Activated naive CD4-positive, alpha-beta T cell treated with anti-CD3 and anti-CD28 coated beads, Interleukin-2, amount 50 U/mL, for 72 hours (primary cell): ENCODE measurements at regions not wholly inside any gene's neighbourhood (a gene's known extent, or its start where the extent isn't known, plus 50 kb on each side); places are given as distances from the start of the nearest gene placed in this dataset.

ENCODE experiments used
- ATAC-seq, 2 donors: fragments of 150-1000 bp; cut with Tn5 transposase; 2 replicates each; pipeline ENCODE4 v1.10.0; 2021; ENCODE audit warnings: mild to moderate bottlenecking in 2 of 2, moderate library complexity in 2 of 2
- DNase-seq, 2 donors: peaks; one replicate each; pipeline ENCODE4 v3.0.0; 2021 to 2022; ENCODE audit warnings: low spot score in 2 of 2
- H3K27ac Mint-ChIP-seq, 2 donors: one replicate each; pipeline ENCODE4 v1.8.0; 2022; ENCODE audit warnings: mild to moderate bottlenecking in 2 of 2, mixed read lengths in 2 of 2
- H3K36me3 Mint-ChIP-seq, 2 donors: one replicate each; pipeline ENCODE4 v1.8.0; 2022; ENCODE audit warnings: mixed read lengths in 2 of 2
- H3K9me3 Mint-ChIP-seq, 2 donors: one replicate each; pipeline ENCODE4 v1.8.0; 2022; ENCODE audit warnings: mixed read lengths in 2 of 2

DNA sequence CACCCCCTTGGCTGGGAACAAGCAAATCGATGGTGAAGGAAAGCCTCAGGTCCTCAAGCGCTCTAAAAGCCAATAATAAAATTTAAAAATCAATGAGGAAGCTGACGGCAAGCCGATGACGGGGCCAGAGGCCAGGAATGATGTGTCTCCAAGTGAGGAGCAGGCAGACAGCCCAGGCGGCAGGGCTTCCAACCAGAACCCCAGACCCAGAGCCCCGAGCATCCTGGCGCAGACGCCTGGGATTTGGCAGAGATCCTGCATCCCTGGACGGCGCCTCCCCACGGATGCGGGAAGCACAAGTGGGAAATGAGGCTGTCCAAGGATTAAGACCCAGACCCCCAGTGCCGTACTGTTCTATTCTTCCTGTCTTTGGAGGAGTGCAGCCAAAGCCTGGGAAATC is 123.0 kb upstream of the PROK2 start:
- no peak overlapping the region for H3K27ac Mint-ChIP-seq
- DNase-seq (no peak), ATAC-seq (no peak)
- H3K9me3 Mint-ChIP-seq: no peaks in the 10 kb centered on the region
- no peaks in the 10 kb centered on the region for H3K36me3 Mint-ChIP-seq

DNA sequence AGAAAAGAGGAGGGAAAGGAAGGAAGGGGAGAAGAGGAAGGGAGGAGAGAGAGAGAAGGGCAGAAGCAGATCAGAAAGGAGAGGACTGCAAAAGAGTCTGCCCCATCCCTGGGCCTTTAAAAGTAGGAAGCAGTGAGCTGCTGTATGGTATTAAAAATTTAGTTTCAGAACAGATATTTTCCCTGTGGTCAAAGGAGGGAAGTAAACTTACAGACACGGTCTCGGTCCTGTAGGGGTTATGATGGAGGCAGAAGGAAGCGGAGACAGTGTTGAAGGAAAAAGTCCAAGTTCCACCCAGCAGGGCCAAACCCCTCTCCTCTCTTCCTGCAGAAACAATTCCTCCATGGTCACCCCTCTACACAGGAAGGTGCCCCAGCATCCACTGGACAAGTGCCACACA is 122.0 kb upstream of the PROK2 start:
- DNase-seq (no peak), ATAC-seq (no peak)
- H3K9me3 Mint-ChIP-seq: no peaks in the 10 kb centered on the region
- no peak overlapping the region for H3K27ac Mint-ChIP-seq
- no peaks in the 10 kb centered on the region for H3K36me3 Mint-ChIP-seq

DNA sequence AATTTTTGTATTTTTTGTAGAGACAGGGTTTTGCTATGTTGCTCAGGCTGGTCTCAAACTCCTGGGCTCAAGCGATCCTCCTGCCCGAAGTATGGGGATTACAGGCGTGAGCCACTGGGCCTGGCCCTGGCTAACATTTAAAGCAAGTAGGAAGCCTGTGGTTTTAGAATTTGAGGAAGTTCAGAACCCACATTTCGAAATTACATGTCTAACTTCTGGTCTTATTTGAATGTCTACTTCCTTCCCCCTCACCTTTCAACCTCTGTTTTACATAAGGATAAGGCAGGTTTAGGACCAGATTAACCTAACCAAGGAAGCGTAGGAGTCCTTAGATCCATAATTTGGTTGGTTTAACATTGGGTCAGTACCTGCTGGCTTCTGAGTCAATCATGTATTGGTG is 120.5 kb upstream of the PROK2 start:
- Mint-ChIP-seq H3K9me3 (no peaks in the 10 kb centered on the region), H3K36me3 (no peaks in the 10 kb centered on the region), H3K27ac (no peak overlapping the region)
- ATAC-seq (peak in 1 of 2 donors; percentile 44), DNase-seq (no peak)

DNA sequence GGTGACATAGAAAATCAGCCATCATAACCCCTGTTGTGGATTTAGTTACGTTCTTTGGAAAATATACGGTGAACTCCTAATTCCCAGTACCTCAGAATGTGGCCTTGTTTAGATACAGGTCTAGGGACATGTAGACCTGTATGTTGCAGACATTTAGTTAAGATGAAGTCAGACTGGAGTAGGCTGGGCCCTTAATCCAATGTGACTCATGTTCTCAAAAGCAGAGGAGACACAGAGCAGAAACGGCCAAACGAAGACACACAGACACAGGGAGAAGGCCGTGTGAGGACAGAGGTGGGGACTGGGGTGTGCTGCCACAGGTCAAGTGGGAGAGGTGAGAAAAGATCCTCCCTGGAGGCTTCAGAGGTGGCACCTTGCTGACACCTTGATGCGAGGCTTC is 119.0 kb upstream of the PROK2 start:
- ATAC-seq (no peak), DNase-seq (no peak)
- Mint-ChIP-seq H3K9me3 (no peaks in the 10 kb centered on the region), H3K36me3 (no peaks in the 10 kb centered on the region), H3K27ac (no peak overlapping the region)

DNA sequence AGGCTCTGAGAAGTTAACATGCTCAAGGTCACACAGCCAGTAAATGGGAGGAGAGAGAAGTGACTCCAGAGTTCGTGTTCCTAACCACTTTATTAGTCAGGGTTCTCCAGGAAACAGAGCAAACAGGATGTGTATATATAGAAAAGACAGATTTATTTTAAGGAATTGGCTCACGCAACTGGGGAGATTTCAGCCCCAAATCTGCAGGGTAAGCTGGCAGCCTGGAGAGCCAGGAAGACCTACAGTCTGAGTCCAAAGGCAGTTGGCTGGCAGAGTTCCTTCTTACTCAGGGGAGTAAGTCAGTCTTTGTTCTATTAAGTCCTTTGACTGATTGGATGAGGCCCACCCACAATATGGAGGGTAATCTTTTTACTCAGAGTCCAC is 118.2 kb upstream of the PROK2 start:
- DNase-seq: no peak
- ATAC-seq: no peak
- Mint-ChIP-seq H3K27ac (no peak overlapping the region), H3K9me3 (no peaks in the 10 kb centered on the region), H3K36me3 (no peaks in the 10 kb centered on the region)

DNA sequence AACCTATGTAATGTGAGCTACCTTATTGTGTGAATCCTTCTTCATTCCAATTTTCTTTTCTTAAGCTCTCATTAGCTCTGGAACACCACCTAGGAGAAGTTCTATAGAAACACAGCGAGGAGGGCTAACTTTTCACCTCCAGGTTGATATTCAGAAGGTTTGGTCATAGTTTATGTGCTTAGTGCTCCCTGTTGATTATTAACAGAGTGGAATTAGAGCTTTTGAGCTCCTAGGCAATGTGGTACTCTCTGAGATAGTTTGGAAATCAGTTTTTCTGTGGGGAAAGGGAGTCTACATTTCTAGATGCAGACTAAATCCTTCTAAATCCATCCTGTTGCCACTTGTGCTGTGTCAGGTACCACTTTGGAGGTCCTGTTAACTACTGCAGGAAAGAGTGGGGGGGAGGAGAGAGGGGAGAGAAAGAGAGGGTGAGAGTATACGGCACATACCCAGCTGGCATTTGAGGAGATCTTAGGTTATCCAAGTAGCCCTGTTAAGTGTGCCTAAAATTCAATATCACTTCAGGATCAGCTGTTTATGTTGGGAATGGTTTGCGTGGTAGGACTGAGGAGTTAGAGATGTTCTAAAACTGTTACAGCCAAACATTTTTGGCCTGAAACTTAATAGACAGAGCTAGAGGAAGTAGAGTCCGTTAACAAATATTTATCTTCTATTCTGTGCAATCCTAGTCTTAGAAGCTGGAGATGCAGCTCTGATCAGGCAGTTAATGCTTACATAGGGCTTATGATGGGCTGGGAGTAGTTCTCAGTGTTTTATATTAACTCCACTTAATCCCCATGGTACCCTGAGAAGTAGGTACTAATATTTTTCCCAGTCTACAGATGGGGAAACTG is 117.5 kb upstream of the PROK2 start:
- no peaks in the 10 kb centered on the region for H3K9me3 Mint-ChIP-seq
- ATAC-seq: no peak
- no peak for DNase-seq
- no peak overlapping the region for H3K27ac Mint-ChIP-seq
- no peaks in the 10 kb centered on the region for H3K36me3 Mint-ChIP-seq

DNA sequence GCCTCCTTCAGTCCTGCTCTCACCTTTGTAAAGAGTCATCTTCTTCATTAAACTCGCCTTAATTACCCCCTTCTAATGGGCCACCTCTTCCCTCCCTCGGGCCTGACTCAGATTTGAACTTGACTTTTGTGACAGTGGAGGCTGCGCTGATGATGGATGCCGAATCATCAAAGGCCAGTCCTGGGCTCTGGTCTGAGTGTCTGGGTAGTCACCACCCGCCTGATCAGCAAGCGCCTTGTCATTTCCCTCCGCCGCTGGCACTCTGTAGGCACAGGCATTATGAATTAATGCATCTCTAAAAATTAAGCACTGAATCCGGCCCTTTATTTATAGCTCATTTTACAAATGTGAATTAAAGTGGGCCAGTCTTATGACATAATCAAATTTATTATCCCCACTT is 116.7 kb upstream of the PROK2 start:
- Mint-ChIP-seq H3K36me3 (no peaks in the 10 kb centered on the region), H3K9me3 (no peaks in the 10 kb centered on the region), H3K27ac (peak overlapping the region in 1 of 2 donors; percentile 6)
- ATAC-seq (no peak), DNase-seq (no peak)

DNA sequence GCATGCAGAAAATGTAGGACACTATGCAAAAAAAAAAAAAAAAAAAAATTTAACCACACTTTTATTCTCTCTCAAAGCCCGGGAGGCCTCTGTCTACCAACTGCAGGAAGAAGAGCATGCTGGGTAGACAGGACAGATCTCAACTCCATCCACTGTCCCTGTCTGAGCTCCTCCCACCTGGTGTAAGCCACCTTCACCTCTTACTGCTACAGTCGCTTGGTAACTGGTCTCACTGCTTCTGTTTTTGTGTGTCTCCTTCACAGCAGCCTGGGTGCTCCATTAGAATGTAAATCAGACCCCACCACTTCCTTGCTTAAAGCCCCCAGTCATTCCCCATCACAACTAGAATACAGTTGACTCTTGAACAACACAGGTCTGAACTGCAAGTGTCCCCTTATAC is 115.1 kb upstream of the PROK2 start:
- no peak for DNase-seq
- Mint-ChIP-seq H3K27ac (no peak overlapping the region), H3K9me3 (no peaks in the 10 kb centered on the region), H3K36me3 (no peaks in the 10 kb centered on the region)
- ATAC-seq: no peak

DNA sequence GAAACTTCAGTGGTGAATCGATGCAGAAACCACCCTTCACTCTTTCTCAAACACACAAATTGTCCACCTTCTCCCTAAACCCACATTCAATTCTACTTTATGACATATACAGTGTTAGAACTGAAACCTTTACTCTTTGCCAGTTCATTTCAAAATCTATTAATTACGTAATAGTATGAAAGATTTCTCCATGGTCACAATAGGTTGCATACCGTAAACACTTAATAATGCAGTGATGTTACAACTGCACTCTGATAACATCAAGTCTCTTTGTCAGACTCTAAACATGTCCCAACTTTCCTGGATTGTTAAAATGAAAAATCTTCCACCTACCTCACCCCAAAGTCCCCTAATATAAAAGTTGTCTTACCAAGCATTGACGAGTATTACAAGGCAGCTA is 111.8 kb upstream of the PROK2 start:
- H3K36me3 Mint-ChIP-seq: no peaks in the 10 kb centered on the region
- DNase-seq (no peak), ATAC-seq (no peak)
- no peaks in the 10 kb centered on the region for H3K9me3 Mint-ChIP-seq
- no peak overlapping the region for H3K27ac Mint-ChIP-seq

DNA sequence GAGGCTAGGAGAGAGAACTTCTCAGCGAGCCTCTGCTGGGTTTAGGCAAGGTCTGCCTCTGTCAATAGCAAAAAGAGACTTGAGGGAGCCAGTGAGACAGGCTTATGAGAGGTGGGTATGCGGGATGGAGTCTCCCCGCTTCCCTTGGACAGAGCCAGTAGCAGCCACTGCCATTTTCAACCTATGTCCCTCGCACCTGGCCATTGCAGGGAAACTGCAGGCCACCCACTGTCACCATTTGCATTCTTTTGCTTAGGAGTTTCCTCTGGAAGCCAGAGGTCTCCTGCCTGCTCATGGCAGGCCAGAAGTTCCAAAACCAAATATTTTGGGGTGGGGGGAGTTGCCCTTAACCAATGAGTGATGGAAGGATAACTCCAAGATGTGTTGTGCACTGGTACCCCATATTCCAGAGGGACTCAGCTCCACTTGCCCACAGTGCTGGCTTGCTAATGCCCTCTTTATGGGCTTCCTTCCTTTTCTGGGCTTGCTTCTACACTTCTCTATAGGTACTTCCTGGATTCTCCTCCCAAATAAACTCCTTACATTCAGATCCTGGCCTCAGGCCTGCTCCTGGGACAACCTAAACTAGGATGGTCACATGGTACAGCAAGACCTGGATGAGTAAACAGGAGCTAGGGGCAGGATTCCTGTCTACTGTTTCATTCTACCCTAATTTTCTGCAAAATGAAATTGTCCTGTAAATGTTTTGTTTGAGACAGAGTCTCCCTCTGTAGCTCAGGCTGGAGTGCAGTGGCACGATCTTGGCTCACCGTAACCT is 108.9 kb upstream of the PROK2 start:
- DNase-seq (no peak), ATAC-seq (no peak)
- H3K36me3 Mint-ChIP-seq: no peaks in the 10 kb centered on the region
- no peaks in the 10 kb centered on the region for H3K9me3 Mint-ChIP-seq
- peak overlapping the region in 1 of 2 donors; percentile 92 for H3K27ac Mint-ChIP-seq

DNA sequence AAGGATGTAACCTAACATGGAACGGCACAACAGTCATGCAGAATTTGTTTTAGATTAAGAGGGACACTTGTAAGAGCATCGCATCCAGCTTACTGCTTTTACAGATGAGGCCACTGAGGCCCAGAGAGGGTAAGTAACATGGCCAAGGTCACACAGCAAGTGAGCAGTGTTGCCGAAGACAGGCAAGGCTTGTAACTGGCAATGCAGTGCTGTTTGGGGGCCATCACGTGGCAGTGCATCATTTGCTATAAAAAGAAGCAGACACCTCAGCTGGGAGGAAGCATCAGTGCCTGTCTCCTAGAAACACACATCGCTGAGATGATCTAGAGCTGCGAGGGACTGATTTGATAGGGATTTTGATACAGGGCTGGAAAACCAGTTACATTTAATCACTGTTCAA is 108.2 kb upstream of the PROK2 start:
- no peak for ATAC-seq
- Mint-ChIP-seq H3K36me3 (no peaks in the 10 kb centered on the region), H3K27ac (no peak overlapping the region), H3K9me3 (no peaks in the 10 kb centered on the region)
- DNase-seq: no peak

DNA sequence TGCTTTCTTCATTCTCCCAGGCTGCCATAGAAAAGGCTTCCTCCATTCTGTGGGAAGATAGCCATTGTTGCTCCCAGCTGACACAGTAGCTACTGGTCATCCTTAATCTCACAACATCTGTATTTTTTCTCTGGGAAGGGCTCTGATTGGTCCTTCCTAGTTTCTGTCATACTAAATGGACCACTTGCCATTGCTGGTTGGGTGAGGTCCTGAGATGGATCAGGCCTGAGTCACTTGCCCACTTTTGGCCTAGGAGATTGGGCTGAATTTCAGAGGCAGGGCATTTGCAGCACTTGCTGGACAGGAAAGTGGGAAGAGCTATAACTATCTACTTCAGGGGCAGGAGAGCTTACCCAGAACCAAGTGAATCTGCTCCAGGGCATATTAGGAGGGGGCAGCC is 106.5 kb upstream of the PROK2 start:
- DNase-seq (no peak), ATAC-seq (no peak)
- no peaks in the 10 kb centered on the region for H3K9me3 Mint-ChIP-seq
- H3K36me3 Mint-ChIP-seq: no peaks in the 10 kb centered on the region
- H3K27ac Mint-ChIP-seq: peak overlapping the region in 1 of 2 donors; percentile 27

DNA sequence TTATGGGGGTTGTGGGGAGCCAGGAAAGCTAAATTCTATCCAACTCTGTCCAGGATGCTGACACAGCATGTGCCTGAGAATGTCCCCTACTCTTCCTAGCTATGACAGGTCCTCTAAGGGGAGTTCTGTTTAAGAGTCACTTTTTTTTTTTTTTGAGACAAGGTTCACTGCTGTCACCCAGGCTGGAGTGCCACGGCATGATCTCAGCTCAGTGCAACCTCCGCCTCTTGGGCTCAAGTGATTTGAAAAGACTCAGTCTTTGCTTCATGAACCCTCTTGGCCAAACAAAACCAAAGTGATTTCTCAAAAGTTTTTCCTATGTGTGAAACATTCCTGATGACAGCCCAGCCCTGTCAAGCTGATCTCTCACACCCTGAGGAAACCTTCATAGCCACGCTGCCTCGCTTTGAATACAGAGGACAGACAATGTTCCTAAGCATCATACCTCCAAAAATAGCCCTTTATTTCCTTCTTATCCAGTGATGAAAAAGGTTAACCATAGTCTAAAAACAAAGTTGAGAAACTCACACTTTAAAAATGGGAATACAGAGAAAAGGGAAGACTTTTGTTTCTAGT is 105.5 kb upstream of the PROK2 start:
- no peaks in the 10 kb centered on the region for H3K9me3 Mint-ChIP-seq
- H3K27ac Mint-ChIP-seq: no peak overlapping the region

DNA sequence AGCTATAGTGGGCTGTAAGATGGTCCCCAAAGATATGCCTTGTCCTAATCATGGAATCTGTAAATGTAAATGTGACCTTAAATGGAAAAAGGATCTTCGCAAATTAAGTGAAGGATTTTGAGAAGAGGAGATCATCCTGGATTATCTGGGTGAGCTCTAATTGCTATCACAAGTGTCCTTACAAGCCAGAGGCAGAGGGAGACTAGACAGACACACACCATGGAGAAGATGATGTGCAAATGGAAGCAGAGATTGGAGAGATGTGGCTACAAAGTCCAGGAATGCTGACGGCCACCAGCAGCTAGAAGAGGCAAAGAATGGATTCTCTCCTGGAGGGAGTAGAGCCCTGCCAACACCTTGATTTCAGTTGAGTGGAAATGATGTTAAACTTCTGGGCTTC is 102.3 kb upstream of the PROK2 start:
- Mint-ChIP-seq H3K9me3 (no peaks in the 10 kb centered on the region), H3K36me3 (no peaks in the 10 kb centered on the region), H3K27ac (no peak overlapping the region)
- no peak for ATAC-seq
- DNase-seq: no peak

More for the DNA sequence above, 105.5 kb upstream of the PROK2 start:
- DNase-seq: no peak
- H3K36me3 Mint-ChIP-seq: no peaks in the 10 kb centered on the region
- ATAC-seq: no peak

DNA sequence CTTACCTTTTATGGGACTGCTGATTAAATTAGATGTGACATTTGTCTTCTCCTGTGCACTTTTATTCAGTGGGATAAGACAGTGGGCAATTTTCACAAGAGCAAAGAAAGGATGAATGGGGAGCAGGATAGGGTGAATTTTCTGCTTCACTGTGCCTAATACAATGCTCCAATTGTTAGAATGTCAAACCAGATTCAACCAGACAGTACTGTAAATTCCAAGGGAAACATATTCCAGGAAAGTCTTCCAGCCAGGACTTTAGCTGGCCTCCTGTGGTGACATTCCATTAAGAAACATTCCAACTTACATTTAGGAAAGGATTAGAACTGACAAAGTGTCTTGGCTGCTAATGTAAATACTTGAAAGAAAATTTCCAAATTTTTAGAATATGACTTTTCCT is 100.1 kb upstream of the PROK2 start:
- DNase-seq: no peak
- Mint-ChIP-seq H3K27ac (no peak overlapping the region), H3K36me3 (no peaks in the 10 kb centered on the region), H3K9me3 (no peaks in the 10 kb centered on the region)
- no peak for ATAC-seq

DNA sequence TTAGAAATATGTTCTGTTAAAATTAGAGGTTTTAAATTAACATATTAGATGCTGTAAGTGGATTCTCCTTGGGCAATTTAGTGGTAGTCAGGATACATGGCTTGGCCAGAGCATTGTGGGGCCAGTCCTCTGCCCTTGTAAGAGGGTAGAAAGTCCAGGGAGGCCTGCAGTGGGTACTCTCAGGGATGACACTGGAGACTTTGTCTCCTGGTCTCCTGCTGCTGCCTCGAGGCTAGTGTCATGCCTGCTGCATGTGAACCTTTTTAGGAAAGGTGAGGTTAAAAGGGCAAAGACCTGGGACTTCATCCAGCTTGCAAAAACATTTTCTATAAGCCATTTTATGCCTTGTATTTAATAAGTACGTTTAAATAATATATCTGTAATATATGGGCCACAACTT is 96.8 kb upstream of the PROK2 start:
- no peak for DNase-seq
- H3K36me3 Mint-ChIP-seq: no peaks in the 10 kb centered on the region
- H3K9me3 Mint-ChIP-seq: no peaks in the 10 kb centered on the region
- no peak overlapping the region for H3K27ac Mint-ChIP-seq
- ATAC-seq: no peak

DNA sequence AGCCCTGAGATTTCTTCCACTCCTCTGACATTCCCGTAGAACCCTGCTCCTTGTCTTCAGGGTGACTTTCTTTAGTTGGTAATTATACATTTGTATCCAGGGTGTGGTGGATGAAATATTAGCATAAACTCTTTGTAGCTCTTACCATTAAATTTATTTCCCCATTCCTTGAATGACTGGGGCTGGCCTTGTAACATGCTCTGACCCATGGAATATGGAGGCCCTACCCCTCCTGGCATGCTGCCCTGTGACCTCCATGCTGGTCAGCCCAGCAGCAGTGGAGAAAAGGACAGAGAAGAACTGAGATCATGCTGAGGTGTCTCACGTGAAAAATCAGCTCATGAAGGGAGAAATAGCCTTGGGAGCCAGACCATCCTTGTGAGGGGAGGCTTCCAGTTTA is 96.1 kb upstream of the PROK2 start:
- no peak for ATAC-seq
- no peaks in the 10 kb centered on the region for H3K9me3 Mint-ChIP-seq
- no peaks in the 10 kb centered on the region for H3K36me3 Mint-ChIP-seq
- no peak for DNase-seq
- H3K27ac Mint-ChIP-seq: no peak overlapping the region

DNA sequence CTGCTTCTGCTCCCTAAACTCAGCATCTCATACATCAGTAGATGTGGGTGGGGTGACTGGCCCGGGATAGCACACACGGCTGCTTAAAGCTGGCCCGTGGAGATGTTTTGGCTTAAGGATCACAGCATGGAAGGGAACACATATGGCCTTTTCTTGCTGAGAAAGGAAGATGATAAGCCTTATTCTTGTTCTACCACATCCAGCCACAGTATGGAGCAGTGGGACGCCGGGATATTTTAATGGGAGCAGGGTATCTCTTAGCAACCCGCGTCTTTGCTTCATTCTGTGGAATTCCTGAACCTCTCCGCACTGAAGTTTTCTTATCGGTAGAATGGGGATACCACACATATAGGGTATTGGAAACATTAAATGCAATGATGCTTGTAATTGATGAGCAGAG is 94.1 kb upstream of the PROK2 start:
- ATAC-seq (no peak), DNase-seq (no peak)
- no peak overlapping the region for H3K27ac Mint-ChIP-seq
- no peaks in the 10 kb centered on the region for H3K9me3 Mint-ChIP-seq
- no peaks in the 10 kb centered on the region for H3K36me3 Mint-ChIP-seq
